GM19452 (cell line): ENCODE measurements at regions not wholly inside any gene's neighbourhood (a gene's known extent, or its start where the extent isn't known, plus 50 kb on each side); places are given as distances from the start of the nearest gene placed in this dataset.
"Not testable (repeated sequence)": the region's sequence is repeated elsewhere in the genome, so short reads cannot be mapped to it uniquely, and the experiment has no call there.

Source experiments
- ATAC-seq: cut with Tn5 transposase; IDR thresholded peaks from one replicate; pipeline ENCODE4 v1.9.1; 2021; ENCODE audit not compliant: unreplicated experiment

DNA sequence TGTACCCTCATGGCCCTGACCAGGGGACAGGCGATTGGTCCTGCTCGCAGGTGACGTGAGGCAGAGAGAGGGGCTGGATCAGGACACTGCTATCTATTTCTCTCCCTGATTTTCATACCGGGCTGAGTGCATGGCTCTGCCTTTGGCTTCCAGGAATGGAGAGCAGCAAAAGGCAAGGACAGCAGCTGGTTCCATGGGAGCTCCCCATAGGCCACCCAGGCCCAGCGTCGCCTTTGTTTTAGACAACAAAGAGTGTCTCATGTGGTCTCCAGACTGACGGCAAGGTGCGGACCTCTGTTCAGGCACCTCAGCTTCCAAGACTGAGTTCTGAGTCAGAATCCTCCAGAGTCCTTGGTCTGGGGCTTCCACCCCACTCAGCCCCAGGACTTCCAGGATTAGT, 123.1 kb downstream of the VEGFA start:
- ATAC-seq = no peak

DNA sequence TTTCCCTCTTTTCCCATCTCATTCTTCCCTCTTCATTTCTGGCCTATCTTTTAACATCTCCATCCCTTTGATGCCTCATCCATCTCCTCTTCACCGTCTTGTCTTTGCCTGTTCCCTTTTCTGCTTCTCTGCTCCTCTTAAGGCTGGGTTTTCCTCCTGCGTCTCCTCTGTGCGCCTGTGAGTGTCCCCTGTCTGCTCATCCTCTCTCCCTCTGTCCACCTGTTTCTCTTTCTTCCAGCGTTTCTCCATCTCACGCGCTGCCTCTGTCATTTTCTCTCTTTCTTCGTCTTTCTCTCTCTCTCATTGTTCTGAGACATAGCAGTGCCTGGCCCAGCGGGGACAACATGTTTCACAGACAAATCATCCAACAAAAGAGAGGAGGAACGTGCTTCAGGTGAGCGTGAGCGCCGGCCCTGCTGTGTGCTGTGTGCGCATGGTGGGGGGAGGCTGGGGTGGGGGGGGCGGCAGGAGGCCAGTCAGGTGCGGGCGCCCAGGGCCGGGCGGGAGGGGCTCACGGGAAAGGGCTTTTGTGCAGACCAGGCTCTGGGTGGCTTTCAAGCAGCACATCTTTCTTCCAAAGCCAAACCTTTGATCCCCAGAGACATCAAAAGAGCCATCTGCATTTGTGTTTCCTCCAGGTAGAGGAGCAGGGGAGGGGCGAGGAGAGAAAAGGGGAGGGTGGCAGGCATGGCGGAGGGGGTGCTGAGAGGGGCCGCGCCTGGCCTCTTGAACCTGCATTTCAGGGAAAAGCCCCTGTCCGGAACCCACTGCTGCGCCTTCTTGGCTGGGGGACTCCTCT, 121.3 kb downstream of the VEGFA start:
- no peak for ATAC-seq

GRCh38 chr6:43890197-43891062, 120.4 kb downstream of the VEGFA start:
- no peak for ATAC-seq

- ATAC-seq = no peak
These were observed 118.1 kb downstream of the VEGFA start for GRCh38 chr6:43887906-43888683.

DNA sequence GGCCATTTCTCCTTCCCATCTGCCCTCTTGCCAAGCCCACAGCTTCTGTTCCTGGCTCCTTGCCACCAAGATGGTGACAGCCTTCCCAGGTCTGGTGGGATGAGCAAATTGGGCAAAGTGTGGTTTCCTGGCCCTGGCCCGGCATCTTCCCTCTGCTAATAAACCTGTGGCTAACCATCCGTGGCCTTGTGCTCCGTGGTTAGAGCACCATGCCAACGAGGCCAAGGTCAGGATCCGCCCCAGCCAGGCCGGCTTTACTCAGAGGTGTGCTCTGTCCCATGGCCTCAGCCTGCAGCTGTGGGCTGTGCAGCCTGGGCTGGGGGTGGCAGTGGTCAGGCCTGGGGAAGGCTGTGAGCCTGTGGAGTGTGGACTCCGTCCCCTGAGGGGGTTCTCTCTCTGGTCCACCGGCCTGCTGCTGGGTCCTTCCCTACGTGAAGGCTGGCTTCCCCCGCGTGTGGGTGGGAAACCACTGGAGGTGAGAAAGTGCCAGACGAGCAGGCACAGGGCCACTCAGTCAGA, 117.4 kb downstream of the VEGFA start:
- ATAC-seq = no peak

DNA sequence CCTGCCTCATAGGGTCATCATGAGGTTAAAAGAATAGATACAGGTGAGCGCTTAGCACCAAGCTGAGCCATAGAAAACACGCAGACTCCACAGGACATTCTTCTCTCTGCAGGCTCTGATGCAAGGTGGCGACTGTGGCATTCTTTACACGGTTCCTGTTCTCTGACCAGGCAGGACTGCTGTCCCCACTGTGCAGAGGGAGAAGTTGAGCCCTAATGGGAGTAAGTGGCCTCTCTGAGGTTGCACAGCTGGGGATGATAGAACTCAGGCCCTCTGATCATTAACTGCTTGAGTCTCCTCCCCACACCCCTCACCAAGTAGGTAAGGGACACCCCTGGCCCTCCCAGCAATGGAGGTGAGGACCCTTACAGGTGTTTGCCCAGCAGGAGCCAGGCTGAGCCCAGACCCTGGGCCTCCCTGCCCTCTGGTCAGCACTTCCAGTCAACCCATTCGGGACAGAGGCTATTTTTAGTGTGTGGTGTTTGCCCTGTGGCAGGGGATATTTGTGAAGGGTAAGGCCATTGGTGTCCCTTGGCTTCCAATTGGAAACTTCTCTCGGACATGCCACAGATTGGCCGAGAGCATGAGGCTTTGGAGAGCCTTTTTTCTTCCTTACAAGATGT, 116.8 kb downstream of the VEGFA start:
- no peak for ATAC-seq

- no peak for ATAC-seq
These were observed 116.1 kb downstream of the VEGFA start for GRCh38 chr6:43886067-43886461.

- ATAC-seq = no peak
These were observed 115.5 kb downstream of the VEGFA start for GRCh38 chr6:43885399-43886066.

GRCh38 chr6:43884652-43885022, 114.6 kb downstream of the VEGFA start:
- ATAC-seq = no peak

DNA sequence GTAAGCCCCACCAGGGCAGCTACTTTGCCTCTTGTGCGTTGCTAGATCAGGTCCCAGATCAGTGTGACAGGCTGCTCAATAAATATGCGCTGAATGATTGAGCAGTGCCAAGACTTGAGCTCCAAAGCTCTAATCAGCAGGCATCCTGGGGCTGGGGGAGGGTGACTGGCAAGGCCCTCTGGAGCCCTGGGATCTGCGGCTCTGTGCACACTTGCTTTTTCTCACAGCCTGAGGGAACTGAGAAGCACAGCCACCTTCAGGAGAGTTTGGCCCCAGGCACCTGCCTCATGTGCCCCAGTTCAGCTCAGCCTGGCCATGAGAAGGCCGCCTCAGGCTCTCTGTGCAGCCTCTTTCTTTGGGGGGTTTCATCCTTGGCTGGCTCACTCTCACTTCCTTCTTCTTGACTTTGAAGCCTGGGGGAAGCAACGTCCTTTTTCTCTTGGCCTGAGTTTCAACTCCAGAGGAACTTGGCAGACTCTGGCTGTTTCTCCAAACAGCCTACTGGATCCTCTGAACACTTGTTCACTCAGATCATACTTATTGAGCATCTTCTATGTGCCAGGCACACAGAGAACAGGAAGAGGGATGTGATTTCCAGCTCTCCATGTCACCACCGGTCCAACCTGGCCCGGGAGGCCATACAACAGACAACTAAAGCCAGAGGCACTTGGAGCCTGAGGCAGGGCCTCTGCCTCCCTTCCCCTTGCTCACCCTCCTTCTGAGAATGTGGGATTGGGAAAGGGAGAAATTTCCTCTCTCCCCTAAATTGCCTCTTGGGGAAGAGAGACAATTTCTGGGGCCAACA, 114.0 kb downstream of the VEGFA start:
- ATAC-seq = no peak

DNA sequence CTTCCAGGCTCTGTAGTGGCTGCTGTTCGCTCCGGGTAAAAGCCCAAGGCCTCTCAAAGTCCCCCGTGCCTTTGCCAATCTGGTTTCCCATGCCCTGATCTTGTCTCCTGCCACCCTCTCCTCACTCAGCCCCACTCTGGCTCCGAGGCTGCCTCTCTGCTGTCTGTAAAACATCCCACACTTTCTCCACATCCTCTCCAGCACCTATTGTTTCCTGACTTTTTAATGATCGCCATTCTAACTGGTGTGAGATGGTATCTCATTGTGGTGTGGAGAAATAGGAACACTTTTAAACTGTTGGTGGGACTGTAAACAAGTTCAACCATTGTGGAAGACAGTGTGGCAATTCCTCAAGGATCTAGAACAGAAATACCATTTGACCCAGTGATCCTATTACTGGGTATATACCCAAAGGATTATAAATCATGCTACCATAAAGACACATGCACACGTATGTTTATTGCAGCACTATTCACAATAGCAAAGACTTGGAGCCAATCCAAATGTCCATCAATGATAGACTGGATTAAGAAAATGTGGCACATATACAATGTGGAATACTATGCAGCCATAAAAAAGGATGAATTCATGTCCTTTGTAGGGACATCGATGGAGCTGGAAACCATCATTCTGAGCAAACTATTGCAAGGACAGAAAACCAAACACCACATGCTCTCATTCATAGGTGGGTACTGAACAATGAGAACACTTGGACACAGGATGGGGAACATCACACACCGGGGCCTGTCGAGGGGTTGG, 112.9 kb downstream of the VEGFA start:
- ATAC-seq = not testable (repeated sequence)

- no peak for ATAC-seq
These were observed 110.5 kb downstream of the VEGFA start for GRCh38 chr6:43880236-43881137.

- no peak for ATAC-seq
These were observed 109.7 kb downstream of the VEGFA start for GRCh38 chr6:43879722-43880121.

DNA sequence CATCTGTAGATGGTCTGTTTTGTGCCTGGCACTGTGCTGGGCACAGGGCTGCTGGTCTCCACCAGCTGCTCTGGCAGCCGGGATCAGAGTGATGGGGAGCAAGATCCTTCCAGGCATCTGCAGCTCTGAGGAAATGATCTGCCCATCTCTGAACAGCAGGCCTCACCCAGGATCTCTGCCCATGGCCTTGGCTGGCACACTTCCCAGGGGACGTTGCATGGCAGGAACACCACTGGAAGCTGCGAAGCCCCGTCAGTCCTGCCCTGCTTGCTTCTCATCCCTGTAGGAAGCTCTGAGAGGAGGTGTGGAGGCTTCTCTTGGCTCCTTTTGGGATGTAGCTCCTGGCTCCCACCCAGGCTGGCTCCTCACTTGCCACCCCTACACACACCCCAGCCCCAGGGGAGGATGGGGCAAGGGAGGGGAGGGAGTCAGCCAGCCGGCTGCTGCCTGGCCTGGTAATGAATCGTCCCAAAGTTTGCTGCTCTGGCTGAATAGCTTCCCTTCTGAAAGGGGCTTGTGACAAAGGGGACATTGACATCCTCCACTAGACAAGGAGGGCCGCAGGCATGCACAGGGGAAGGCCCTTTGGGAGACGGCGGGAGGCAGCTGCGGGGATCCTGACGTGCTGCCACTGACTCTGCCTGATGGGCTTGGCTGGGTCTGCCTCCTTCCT, 108.9 kb downstream of the VEGFA start:
- no peak for ATAC-seq

DNA sequence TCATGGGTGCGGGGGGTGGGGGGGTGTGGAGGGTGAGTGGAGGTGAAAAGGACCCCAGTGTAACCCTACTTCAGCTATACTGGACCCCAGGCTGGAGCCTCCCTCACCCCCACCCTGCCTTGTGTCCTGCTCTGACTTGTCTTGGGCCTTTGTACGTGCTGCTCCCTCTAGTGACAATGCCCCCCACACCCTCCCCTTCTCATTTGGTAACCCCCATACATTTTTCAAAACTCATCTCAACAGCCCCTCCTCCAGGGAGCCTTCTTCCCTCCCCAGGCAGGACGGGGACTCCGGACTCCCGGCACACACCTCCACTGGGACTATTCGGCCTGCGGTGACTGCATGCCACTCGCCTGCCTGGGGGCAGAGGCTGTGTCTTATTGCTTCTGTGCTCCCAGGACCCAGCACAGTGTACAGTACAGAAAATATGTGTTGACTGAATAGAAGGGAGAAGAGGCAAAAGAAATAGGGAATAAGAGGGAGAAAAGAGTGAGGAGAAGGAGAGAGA, 108.2 kb downstream of the VEGFA start:
- no peak for ATAC-seq

- ATAC-seq = no peak
These were observed 107.6 kb downstream of the VEGFA start for GRCh38 chr6:43877463-43878126.
